ENCODE measurements at regions not wholly inside any gene's neighbourhood (a gene's known extent, or its start where the extent isn't known, plus 50 kb on each side); places are given as distances from the start of the nearest gene placed in this dataset.

DNA sequence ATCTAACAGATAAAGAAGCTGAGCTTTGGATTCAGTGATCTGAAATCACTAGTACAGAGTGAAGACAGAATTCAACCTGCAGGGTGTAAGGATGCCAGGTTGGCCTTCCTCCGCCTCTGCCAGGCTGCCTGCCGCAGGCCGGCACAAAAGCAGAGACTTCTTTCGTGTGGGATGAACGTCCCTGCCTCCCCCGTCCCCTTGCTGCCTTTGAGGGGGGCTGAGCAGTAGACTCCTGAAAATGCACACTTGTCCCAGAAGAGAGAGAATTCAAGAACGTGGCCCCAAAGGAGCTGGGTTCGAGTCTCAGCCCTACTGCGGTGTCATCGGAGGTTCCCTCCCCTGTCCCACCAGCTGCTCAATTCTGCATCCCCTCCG, 154.3 kb downstream of the BCL11B start:
- DNase-seq (ENCODE audit: low read depth in 1 of 2, low spot score in 1 of 2): no peak

DNA sequence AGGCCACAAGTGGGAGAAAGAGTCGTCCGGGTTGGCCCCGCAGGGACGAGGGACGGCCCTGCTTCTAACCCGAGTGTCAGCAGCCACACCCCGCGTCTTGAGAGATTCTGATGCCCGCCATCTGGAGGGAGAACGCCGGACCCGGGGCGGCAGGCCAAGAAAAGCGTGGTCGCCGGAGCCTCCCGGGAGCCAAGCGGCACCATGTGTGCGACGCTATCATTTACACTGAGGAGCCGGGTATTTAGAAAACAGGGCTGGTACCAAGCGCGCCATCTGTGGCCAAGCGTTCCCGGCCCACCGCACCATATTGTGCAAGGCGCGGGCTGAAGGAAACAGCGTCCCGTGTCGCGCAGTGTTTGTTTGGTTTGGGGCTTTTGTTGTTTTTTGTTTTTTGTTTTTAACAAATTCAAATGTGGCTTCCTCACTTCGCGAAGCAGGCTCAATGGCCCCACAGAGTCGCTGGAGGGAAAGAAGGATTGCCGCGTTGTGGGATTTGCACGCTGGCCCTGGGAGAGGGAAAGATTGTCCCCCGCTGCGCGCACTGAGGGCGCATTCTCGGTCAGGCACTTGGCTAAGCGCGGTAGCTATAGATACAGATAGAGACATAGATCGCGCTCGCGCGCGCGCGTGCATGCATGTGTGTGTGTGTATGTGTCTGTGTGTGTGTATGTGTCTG, 153.8 kb downstream of the BCL11B start:
- no peak for DNase-seq (ENCODE audit: low read depth in 1 of 2, low spot score in 1 of 2)

DNA sequence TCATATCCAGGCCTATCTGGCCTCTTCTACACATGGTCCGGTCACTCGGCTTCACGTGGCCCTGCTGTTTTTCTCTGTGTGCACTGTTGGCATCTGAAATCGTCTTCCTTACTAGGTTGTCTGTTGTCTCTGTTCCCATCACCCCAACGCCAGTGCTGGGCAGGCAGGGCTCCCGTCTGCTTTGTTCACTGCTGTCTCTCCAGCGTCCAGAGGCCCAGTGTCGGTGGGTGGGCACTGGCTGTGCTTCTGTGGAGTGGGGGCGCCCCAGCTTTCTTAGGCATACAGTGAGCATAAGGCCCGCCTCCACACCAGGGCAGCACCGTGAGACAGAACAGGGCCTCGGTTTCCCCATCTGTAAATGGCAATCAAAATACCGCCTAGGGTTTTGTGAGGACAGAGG, 153.1 kb downstream of the BCL11B start:
- DNase-seq (ENCODE audit: low read depth in 1 of 2, low spot score in 1 of 2): no peak
